Retinal pigment epithelial cell (primary cell): ENCODE measurements at regions not wholly inside any gene's neighbourhood (a gene's known extent, or its start where the extent isn't known, plus 50 kb on each side); places are given as distances from the start of the nearest gene placed in this dataset.

Experiments used
- DNase-seq: peaks from one replicate; pipeline ENCODE4 v3.0.0-alpha.2; 2010; ENCODE audit warnings: low read depth
- H3K4me3 ChIP-seq: 2 replicates; pipeline ENCODE4 v1.5.1; 2011; ENCODE audit warnings: mild to moderate bottlenecking, low read length, control low read depth, moderate library complexity
- TF ChIP-seq, protein P1 (sequence below): conservative IDR thresholded peaks from 2 replicates; pipeline ENCODE4 v1.5.1; 2011; ENCODE audit warnings: low read depth, low read length, control low read depth, inconsistent platforms

DNA sequence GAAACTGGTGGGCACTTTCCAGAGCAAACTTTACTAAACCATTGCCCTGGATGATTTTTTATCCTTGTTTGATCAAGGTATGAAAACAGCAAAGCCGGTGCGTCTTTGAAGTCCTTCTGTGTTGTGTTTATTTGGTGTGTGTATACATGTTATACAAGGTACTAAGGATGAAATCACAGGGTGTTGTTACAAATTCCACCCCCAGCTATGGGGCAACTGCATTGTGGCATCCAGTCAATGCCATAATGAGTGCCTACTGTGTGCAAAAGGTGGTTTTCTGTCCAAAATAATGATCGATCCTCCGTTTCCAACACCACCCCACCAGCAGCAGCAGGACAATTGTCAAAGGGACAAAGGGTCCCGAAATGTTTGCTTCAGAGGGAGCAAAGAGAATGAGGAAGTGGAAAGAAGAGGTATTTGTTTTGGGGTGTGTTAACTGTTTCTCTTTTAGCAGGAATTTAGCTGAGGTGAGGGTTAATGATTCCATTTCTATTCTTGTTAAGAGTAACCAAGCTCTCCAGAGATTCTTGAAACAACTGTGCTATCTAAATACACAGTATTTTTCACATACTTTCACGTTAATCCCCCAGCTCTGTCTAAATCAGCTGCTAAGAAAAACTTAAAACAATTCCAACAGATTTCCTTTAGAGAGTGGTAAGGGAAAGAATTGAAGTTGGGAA lies 568.7 kb upstream of the KLF4 start:
- peak; percentile 23 for DNase-seq
- no peak overlapping the region for H3K4me3 ChIP-seq
- TF ChIP-seq, protein P1, sequence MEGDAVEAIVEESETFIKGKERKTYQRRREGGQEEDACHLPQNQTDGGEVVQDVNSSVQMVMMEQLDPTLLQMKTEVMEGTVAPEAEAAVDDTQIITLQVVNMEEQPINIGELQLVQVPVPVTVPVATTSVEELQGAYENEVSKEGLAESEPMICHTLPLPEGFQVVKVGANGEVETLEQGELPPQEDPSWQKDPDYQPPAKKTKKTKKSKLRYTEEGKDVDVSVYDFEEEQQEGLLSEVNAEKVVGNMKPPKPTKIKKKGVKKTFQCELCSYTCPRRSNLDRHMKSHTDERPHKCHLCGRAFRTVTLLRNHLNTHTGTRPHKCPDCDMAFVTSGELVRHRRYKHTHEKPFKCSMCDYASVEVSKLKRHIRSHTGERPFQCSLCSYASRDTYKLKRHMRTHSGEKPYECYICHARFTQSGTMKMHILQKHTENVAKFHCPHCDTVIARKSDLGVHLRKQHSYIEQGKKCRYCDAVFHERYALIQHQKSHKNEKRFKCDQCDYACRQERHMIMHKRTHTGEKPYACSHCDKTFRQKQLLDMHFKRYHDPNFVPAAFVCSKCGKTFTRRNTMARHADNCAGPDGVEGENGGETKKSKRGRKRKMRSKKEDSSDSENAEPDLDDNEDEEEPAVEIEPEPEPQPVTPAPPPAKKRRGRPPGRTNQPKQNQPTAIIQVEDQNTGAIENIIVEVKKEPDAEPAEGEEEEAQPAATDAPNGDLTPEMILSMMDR: no peak

- TF ChIP-seq, protein P1: no peak
- DNase-seq: peak; percentile 21
- H3K4me3 ChIP-seq: no peak overlapping the region
Observed at GRCh38 chr9:108057421-108058134, 568.0 kb upstream of the KLF4 start.

GRCh38 chr9:108056805-108057386 lies 567.3 kb upstream of the KLF4 start:
- no peak for DNase-seq
- H3K4me3 ChIP-seq: no peak overlapping the region
- TF ChIP-seq, protein P1: no peak

- no peak for DNase-seq
- TF ChIP-seq, protein P1: no peak
- H3K4me3 ChIP-seq: no peak overlapping the region
Observed at GRCh38 chr9:108056084-108056804, 566.7 kb upstream of the KLF4 start.

- TF ChIP-seq, protein P1: no peak
- no peak for DNase-seq
Observed at GRCh38 chr9:108054131-108054630, 564.6 kb upstream of the KLF4 start.

DNA sequence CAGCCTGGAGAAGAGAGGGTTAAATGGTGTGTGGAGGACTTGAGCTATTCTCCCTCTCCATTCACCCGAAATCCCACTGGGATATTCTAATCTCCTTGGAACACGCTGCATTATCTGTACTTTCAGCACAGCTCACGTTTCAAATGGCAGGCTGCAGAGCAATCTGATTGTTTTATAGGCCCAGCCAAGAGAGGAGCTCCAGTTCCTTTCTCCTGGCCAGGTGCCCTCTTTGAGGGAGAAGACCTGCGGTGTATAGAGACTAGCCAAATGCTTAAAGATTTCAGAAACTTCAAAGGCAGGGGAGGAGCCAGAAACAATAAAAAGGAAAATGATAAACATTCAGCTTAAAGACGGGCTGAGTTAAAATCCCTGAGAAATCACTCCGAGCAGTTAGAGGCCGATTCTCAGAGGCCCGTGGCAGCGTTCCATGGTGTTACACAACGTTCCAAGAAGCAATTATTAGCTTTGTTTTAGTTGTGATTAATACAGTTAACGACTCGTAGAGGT lies 564.0 kb upstream of the KLF4 start:
- TF ChIP-seq, protein P1: no peak
- no peak overlapping the region for H3K4me3 ChIP-seq
- peak; percentile 52 for DNase-seq

More at GRCh38 chr9:108054131-108054630, 564.6 kb upstream of the KLF4 start:
- H3K4me3 ChIP-seq: no peak overlapping the region
